ENCODE measurements at regions not wholly inside any gene's neighbourhood (a gene's known extent, or its start where the extent isn't known, plus 50 kb on each side); places are given as distances from the start of the nearest gene placed in this dataset.

DNA sequence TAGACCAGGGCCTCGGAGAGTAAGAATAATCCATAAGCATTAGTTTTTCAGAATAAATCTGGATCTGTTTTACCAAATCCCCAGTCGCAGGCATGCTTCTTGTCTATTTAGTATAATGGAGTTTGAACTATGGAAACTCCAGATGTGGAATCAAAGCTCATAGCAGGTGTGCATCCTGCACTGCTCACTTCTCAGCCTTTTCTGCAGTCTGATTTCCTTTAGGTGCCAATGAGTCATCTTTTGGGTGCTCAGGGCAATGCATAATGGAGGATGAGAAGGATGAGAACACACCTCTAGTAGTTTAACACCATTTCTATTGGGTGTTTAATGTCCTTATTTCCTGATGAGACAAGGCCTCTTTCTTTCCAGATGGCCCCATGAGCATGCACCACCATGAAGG is 961.2 kb downstream of the TMEM121 start:
- intact Hi-C loops (cut with DNase I), result no loop called here
- no peak overlapping the region for H3K4me3 ChIP-seq
- no peaks in the 10 kb centered on the region for H3K27me3 ChIP-seq
- no peak overlapping the region for H3K27ac ChIP-seq
- 33 to 54% (median 46%) methylated on average over 2 of the region's 2 CpGs for WGBS, 4 donors
- H3K4me1 ChIP-seq (replicated peaks in 1 of 2), result no peaks in the 10 kb centered on the region
- no peaks in the 10 kb centered on the region for H3K36me3 ChIP-seq (replicated peaks in 1 of 2)
- DNase-seq, result no peak
- no peaks in the 10 kb centered on the region for H3K9me3 ChIP-seq (replicated peaks in 1 of 3)
- no peak for TF ChIP-seq POLR2A (IDR thresholded peaks at IDR 0.05)
- TF ChIP-seq, protein P1, sequence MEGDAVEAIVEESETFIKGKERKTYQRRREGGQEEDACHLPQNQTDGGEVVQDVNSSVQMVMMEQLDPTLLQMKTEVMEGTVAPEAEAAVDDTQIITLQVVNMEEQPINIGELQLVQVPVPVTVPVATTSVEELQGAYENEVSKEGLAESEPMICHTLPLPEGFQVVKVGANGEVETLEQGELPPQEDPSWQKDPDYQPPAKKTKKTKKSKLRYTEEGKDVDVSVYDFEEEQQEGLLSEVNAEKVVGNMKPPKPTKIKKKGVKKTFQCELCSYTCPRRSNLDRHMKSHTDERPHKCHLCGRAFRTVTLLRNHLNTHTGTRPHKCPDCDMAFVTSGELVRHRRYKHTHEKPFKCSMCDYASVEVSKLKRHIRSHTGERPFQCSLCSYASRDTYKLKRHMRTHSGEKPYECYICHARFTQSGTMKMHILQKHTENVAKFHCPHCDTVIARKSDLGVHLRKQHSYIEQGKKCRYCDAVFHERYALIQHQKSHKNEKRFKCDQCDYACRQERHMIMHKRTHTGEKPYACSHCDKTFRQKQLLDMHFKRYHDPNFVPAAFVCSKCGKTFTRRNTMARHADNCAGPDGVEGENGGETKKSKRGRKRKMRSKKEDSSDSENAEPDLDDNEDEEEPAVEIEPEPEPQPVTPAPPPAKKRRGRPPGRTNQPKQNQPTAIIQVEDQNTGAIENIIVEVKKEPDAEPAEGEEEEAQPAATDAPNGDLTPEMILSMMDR (IDR thresholded peaks at IDR 0.05), result no peak

DNA sequence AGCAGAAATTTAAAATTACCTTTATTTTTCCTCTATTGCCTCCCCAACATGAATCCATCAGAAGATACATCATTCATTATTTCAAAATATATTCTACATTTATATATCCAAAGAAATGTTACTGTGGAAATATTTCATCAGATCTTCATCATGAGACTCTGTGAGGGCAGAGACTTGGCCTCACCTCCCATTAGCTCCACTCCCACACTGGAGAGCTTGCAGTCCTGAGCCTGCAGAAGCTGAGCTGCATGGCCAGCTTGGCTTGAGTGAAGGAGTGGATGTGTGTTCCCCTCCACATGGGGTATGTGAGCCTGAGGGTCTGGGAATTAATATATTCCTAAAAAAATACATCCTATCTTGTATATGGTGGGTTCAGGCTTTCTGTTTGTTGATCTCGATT is 961.9 kb downstream of the TMEM121 start:
- intact Hi-C loops (cut with DNase I), result no loop called here

DNA sequence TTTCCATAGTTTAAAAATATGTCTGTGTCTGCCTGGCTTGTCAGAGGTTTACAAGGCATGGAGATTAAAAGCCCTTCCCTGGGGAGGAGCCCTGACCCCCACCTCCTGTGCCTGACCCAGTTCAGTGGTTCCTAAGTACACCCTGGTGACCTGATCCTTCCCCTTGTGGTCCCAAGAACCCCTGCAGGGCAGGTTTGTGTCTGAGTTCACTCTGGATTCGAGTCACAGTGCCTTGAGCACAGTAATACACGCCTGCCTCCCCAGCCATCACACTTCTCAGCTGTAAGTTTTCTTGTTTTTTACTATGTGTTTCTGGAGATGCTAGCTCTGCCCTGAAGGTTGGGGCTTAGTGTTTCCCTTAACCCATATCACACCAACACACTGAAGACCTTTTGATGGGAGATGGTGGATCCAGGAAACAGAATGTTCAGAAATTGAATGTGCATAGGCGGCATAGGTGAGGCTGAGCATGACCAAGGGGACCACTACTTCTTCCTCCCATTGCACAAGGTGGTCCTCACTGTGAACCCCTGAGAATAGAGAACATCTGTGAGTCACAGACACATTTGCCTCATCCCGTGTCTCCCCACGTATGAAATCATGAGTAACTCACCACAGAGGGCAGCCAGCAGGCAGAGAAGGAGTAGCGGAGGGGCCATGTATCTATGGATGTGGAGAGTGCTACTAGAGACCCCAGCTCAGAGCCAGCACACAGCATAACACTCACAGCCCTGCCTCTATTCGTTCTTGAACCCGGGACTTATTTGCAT is 962.9 kb downstream of the TMEM121 start:
- Histone ChIP-seq H3K4me1 (replicated peaks in 1 of 2) (no peaks in the 10 kb centered on the region), H3K27ac (no peak overlapping the region), H3K9me3 (replicated peaks in 1 of 3) (no peaks in the 10 kb centered on the region), H3K36me3 (replicated peaks in 1 of 2) (no peaks in the 10 kb centered on the region), H3K4me3 (no peak overlapping the region), H3K27me3 (no peaks in the 10 kb centered on the region)
- WGBS, 4 donors, result 48 to 60% (median 54%) methylated on average over 7 to 8 of the region's 8 CpGs
- TF ChIP-seq, protein P1 (IDR thresholded peaks at IDR 0.05), result no peak
- no peak for TF ChIP-seq POLR2A (IDR thresholded peaks at IDR 0.05)
- intact Hi-C loops (cut with DNase I), result no loop called here
- no peak for DNase-seq

More for the DNA sequence above, 961.9 kb downstream of the TMEM121 start:
- no peaks in the 10 kb centered on the region for H3K36me3 ChIP-seq (replicated peaks in 1 of 2)
- DNase-seq, result no peak
- H3K9me3 ChIP-seq (replicated peaks in 1 of 3), result no peaks in the 10 kb centered on the region
- no peaks in the 10 kb centered on the region for H3K4me1 ChIP-seq (replicated peaks in 1 of 2)
- no peak overlapping the region for H3K4me3 ChIP-seq
- no peaks in the 10 kb centered on the region for H3K27me3 ChIP-seq
- no peak for TF ChIP-seq POLR2A (IDR thresholded peaks at IDR 0.05)
- TF ChIP-seq, protein P1 (IDR thresholded peaks at IDR 0.05), result no peak
- H3K27ac ChIP-seq, result no peak overlapping the region
- WGBS, 4 donors, result 52 to 69% (median 55%) methylated on average over 1 of the region's 1 CpG

DNA sequence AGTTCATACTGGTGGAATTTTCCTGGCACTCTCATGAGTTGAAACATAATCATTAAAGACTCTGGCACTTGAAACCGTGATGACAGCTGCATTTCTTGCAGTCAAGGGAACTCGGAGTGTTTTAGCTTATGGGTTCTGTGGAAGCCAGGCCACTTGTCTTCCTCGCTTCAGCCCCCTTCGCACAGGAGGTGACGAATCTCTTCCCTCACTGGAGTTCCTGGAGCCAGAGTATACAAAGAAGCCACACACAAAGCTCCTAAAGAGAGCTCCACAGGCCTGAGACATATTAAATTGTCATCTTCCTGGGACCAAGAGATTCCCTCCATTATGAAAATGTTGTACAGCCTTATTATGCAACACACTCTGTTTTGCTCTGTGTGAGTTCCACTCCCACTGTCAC is 964.1 kb downstream of the TMEM121 start:
- Histone ChIP-seq H3K9me3 (replicated peaks in 1 of 3) (no peaks in the 10 kb centered on the region), H3K27ac (no peak overlapping the region), H3K4me1 (replicated peaks in 1 of 2) (no peaks in the 10 kb centered on the region), H3K36me3 (replicated peaks in 1 of 2) (no peaks in the 10 kb centered on the region), H3K27me3 (no peaks in the 10 kb centered on the region), H3K4me3 (no peak overlapping the region)
- no peak for TF ChIP-seq POLR2A (IDR thresholded peaks at IDR 0.05)
- TF ChIP-seq, protein P1 (IDR thresholded peaks at IDR 0.05), result no peak
- intact Hi-C loops (cut with DNase I), result no loop called here
- 49 to 68% (median 65%) methylated on average over 5 of the region's 5 CpGs for WGBS, 4 donors
- DNase-seq, result no peak
